H54 (cell line): ENCODE measurements at regions not wholly inside any gene's neighbourhood (a gene's known extent, or its start where the extent isn't known, plus 50 kb on each side); places are given as distances from the start of the nearest gene placed in this dataset.
"Not testable (repeated sequence)": the region's sequence is repeated elsewhere in the genome, so short reads cannot be mapped to it uniquely, and the experiment has no call there.

ENCODE experiments used
- DNase-seq: peaks from one replicate; pipeline ENCODE4 v3.0.0; 2011; ENCODE audit warnings: low spot score, mixed read lengths; ENCODE audit not compliant: insufficient read length
- FAIRE-seq: peaks from 3 replicates; lab custom pipeline; 2011; peaks lifted over from hg19 to GRCh38; lab: Jason Lieb, UNC
- POLR2A ChIP-seq: IDR thresholded peaks from 2 replicates; pipeline ENCODE4 v1.6.1; 2011; ENCODE audit warnings: low read depth, mild to moderate bottlenecking, low read length

DNA sequence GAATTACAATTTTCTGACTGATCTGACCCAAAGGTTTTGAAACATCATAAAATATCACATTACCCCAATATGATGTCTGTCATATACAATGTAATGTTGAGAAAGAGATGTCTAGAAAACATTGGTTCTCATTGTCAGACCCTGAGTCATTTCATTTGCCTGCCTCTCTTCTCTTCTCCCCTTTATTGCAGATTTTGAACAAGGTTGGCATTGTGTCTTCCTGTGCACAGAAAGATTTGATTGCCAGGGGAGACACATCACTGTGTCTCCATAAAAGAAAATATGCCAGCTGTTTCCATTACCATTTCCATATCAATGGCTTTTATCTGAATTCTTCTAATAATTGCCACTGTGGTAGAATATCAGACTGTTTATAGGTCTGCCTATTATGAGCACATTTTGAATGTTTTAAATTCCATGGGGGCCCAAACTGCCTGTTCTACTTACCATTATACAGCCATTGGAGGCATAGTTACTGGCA, 65.6 kb downstream of the IFI44 start:
- no peak for TF ChIP-seq POLR2A
- FAIRE-seq (peak; percentile 78), DNase-seq (no peak)

DNA sequence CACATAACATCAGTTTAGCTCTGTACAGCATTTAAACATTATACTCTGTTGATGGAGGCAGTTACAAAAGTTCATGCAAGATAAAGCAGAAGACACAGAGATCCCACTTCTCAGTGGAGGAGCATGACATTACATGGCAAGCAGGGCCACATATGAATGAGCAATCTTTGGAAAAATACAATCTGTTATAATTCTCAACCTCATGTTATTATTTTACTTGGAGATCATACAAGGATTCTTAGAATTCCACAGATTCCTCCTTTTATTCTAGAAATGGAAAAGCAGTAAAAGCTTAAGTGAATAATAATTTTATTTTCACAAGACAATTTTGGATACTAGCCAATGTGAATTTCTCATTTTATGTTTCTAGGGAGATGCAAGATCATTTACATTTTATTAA, 66.6 kb downstream of the IFI44 start:
- FAIRE-seq (no peak), DNase-seq (no peak)

GRCh38 chr1:78718566-78718965, 68.9 kb downstream of the IFI44 start:
- FAIRE-seq (peak; percentile 38), DNase-seq (no peak)
- no peak for TF ChIP-seq POLR2A

More for the DNA sequence above, 66.6 kb downstream of the IFI44 start:
- no peak for TF ChIP-seq POLR2A

- FAIRE-seq (no peak), DNase-seq (no peak)
- no peak for TF ChIP-seq POLR2A
Measured at GRCh38 chr1:78721136-78721535, 71.5 kb downstream of the IFI44 start.

GRCh38 chr1:78722105-78722504, 72.5 kb downstream of the IFI44 start:
- TF ChIP-seq POLR2A, result no peak
- no peak for FAIRE-seq
- no peak for DNase-seq

- DNase-seq, result no peak
Measured at GRCh38 chr1:78722521-78722920, 72.9 kb downstream of the IFI44 start.

DNA sequence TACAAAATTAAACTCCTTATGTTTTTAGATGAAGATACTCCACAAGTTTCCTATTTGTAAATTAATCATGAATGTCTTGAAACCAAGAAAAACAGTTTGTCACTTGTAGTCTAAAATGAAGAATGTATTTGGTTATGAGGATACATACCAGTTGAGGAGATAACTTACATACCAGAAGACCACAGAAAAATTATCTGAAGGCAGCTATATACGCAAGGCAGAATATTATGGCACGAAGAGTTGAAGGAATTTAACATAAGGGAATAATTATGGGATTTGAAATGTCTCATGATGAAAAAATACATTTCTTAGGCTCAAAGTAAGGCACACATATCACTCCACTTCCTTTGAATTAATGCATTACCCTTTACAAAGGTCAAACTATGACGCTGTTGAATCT, 73.3 kb downstream of the IFI44 start:
- no peak for TF ChIP-seq POLR2A
- no peak for FAIRE-seq
- DNase-seq, result no peak

More at GRCh38 chr1:78722521-78722920, 72.9 kb downstream of the IFI44 start:
- TF ChIP-seq POLR2A, result no peak
- peak; percentile 6 for FAIRE-seq

DNA sequence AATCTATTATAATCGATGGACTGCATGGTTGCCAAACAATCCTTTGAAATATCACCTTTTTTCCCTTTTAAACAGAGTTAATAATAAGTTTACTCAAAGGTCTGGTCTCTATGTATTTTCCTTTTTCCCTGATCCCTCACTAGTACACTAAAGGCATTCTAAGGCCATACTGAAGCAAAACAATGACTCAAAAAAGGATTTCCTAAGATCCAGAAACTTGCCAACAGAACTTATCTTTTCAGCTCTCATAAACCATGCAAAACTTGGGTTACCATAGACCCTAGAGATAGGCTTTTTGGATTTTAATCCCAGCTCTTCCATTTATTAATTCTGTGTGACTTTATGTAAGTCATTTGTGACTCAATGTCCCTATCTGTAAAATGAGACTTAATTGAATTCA, 77.1 kb downstream of the IFI44 start:
- FAIRE-seq, result no peak
- DNase-seq, result no peak

GRCh38 chr1:78728359-78728758, 78.7 kb downstream of the IFI44 start:
- no peak for DNase-seq
- TF ChIP-seq POLR2A, result no peak
- no peak for FAIRE-seq

More for the DNA sequence above, 77.1 kb downstream of the IFI44 start:
- no peak for TF ChIP-seq POLR2A

DNA sequence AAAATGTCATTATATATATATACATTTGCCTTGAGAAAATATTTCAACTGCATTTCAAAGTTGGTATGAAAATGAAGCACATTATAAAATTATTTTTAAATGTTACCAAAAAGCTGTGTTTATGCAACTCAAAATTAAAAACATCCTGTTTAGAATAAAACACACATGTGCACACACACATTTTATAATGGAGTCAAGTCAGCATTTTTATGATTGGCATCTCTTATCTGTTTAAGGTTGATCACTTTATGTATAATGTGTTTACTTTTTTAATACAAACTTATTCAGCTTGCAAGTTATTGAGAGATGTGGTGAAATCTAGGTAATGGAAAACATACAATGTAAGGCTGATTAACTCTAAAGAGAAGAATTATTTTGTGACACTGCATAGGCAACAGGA, 80.4 kb downstream of the IFI44 start:
- no peak for TF ChIP-seq POLR2A
- FAIRE-seq, result no peak

GRCh38 chr1:78731674-78732073, 82.0 kb downstream of the IFI44 start:
- FAIRE-seq (no peak), DNase-seq (no peak)
- TF ChIP-seq POLR2A, result no peak

More for the DNA sequence above, 80.4 kb downstream of the IFI44 start:
- DNase-seq, result no peak

DNA sequence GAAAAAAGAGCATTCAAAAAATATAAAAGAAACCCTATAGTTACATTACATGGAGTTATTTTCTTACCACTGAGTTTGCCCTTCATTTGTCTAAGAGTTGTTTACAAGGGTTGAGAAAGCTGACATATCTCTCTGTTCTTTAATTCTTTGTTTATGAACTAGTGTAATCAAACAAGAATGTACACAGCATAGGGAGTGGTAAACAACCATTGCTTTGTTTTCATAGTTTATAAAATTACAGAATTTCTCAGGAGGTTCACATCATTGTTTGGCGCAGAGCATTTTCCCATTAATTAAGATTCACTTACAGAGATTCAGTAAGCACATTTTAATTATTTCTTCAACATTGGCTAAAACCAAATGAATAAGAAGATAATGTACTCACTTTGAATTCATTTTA, 87.6 kb downstream of the IFI44 start:
- no peak for FAIRE-seq
- TF ChIP-seq POLR2A, result no peak
- DNase-seq, result no peak

GRCh38 chr1:78743626-78744025, 94.0 kb downstream of the IFI44 start:
- DNase-seq, result no peak
- FAIRE-seq, result no peak
- TF ChIP-seq POLR2A, result no peak

- no peak for FAIRE-seq
- no peak for TF ChIP-seq POLR2A
- no peak for DNase-seq
Measured at GRCh38 chr1:78745111-78745510, 95.5 kb downstream of the IFI44 start.

GRCh38 chr1:78753679-78754078, 104.0 kb downstream of the IFI44 start:
- not testable (repeated sequence) for FAIRE-seq, DNase-seq

DNA sequence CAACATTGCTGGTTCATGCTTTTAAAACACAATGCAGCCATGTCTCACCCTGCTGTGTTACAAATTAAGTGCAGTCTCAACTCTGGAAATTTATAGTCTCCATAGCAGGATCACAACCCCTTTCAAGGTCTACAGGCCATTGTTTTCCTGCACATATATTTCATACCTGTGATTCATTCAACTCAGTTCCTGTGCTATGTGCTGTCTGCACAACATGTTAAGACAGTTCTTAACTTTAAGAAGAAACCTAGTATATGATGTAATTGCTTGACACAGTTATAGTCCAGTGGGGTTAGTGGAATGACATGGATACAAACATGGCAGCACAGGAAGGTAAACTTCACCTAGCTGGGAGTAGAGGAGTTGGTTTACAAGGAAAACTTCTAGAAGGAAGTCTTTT, 106.4 kb downstream of the IFI44 start:
- TF ChIP-seq POLR2A, result no peak
- FAIRE-seq (peak; percentile 55), DNase-seq (no peak)
